ENCODE measurements at regions not wholly inside any gene's neighbourhood (a gene's known extent, or its start where the extent isn't known, plus 50 kb on each side); places are given as distances from the start of the nearest gene placed in this dataset.

GRCh38 chr2:67834482-67834881 is 228.3 kb downstream of the C1D start:
- no peak overlapping the region for H3K4me3 Mint-ChIP-seq (ENCODE audit: unreplicated experiment)
- no peaks in the 10 kb centered on the region for H3K9me3 Mint-ChIP-seq (ENCODE audit: unreplicated experiment)
- DNase-seq (ENCODE audit: extremely low spot score, unreplicated experiment), result no peak
- H3K27me3 Mint-ChIP-seq (ENCODE audit: unreplicated experiment), result no peaks in the 10 kb centered on the region
- no peaks in the 10 kb centered on the region for H3K36me3 Mint-ChIP-seq (ENCODE audit: unreplicated experiment)
- H3K27ac Mint-ChIP-seq (ENCODE audit: unreplicated experiment), result no peak overlapping the region
- H3K4me1 Mint-ChIP-seq (ENCODE audit: unreplicated experiment), result peaks cover 2% of the 10 kb centered on the region
- TF ChIP-seq CTCF (IDR thresholded peaks at IDR 0.05), result no peak

- no peak for DNase-seq (ENCODE audit: extremely low spot score, unreplicated experiment)
- H3K4me3 Mint-ChIP-seq (ENCODE audit: unreplicated experiment), result no peak overlapping the region
- H3K27me3 Mint-ChIP-seq (ENCODE audit: unreplicated experiment), result no peaks in the 10 kb centered on the region
- H3K36me3 Mint-ChIP-seq (ENCODE audit: unreplicated experiment), result no peaks in the 10 kb centered on the region
- no peak overlapping the region for H3K27ac Mint-ChIP-seq (ENCODE audit: unreplicated experiment)
- TF ChIP-seq CTCF (IDR thresholded peaks at IDR 0.05), result no peak
- peaks cover 4% of the 10 kb centered on the region for H3K4me1 Mint-ChIP-seq (ENCODE audit: unreplicated experiment)
- no peaks in the 10 kb centered on the region for H3K9me3 Mint-ChIP-seq (ENCODE audit: unreplicated experiment)
Measured at GRCh38 chr2:67835266-67835665, 227.5 kb downstream of the C1D start.

- no peaks in the 10 kb centered on the region for H3K9me3 Mint-ChIP-seq (ENCODE audit: unreplicated experiment)
- no peak overlapping the region for H3K27ac Mint-ChIP-seq (ENCODE audit: unreplicated experiment)
- no peak for DNase-seq (ENCODE audit: extremely low spot score, unreplicated experiment)
- TF ChIP-seq CTCF (IDR thresholded peaks at IDR 0.05), result no peak
- no peaks in the 10 kb centered on the region for H3K27me3 Mint-ChIP-seq (ENCODE audit: unreplicated experiment)
- no peak overlapping the region for H3K4me3 Mint-ChIP-seq (ENCODE audit: unreplicated experiment)
- peaks cover 4% of the 10 kb centered on the region for H3K4me1 Mint-ChIP-seq (ENCODE audit: unreplicated experiment)
- no peaks in the 10 kb centered on the region for H3K36me3 Mint-ChIP-seq (ENCODE audit: unreplicated experiment)
Measured at GRCh38 chr2:67836866-67837265, 225.9 kb downstream of the C1D start.

GRCh38 chr2:67838205-67838604 is 224.6 kb downstream of the C1D start:
- Mint-ChIP-seq H3K9me3 (ENCODE audit: unreplicated experiment) (no peaks in the 10 kb centered on the region), H3K36me3 (ENCODE audit: unreplicated experiment) (no peaks in the 10 kb centered on the region), H3K27me3 (ENCODE audit: unreplicated experiment) (no peaks in the 10 kb centered on the region), H3K4me3 (ENCODE audit: unreplicated experiment) (no peak overlapping the region), H3K27ac (ENCODE audit: unreplicated experiment) (no peak overlapping the region), H3K4me1 (ENCODE audit: unreplicated experiment) (peaks cover 7% of the 10 kb centered on the region)
- no peak for TF ChIP-seq CTCF (IDR thresholded peaks at IDR 0.05)
- no peak for DNase-seq (ENCODE audit: extremely low spot score, unreplicated experiment)

- no peak for DNase-seq (ENCODE audit: extremely low spot score, unreplicated experiment)
- H3K36me3 Mint-ChIP-seq (ENCODE audit: unreplicated experiment), result no peaks in the 10 kb centered on the region
- H3K9me3 Mint-ChIP-seq (ENCODE audit: unreplicated experiment), result no peaks in the 10 kb centered on the region
- peaks cover 7% of the 10 kb centered on the region for H3K4me1 Mint-ChIP-seq (ENCODE audit: unreplicated experiment)
- no peak for TF ChIP-seq CTCF (IDR thresholded peaks at IDR 0.05)
- H3K27ac Mint-ChIP-seq (ENCODE audit: unreplicated experiment), result no peak overlapping the region
- no peaks in the 10 kb centered on the region for H3K27me3 Mint-ChIP-seq (ENCODE audit: unreplicated experiment)
- no peak overlapping the region for H3K4me3 Mint-ChIP-seq (ENCODE audit: unreplicated experiment)
Measured at GRCh38 chr2:67839242-67839641, 223.6 kb downstream of the C1D start.

Measured in osteocyte (in vitro differentiated cells).